Small intestine (tissue), 7 donors: ENCODE measurements at regions not wholly inside any gene's neighbourhood (a gene's known extent, or its start where the extent isn't known, plus 50 kb on each side); places are given as distances from the start of the nearest gene placed in this dataset.

Experiments used
- DNase-seq, 2 donors: peaks; one replicate each; pipeline versions ENCODE4 v3.0.0 to v3.0.0-alpha.2; 2013
- FAIRE-seq: peaks from 2 replicates; lab custom pipeline; 2012; peaks lifted over from hg19 to GRCh38; lab: Jason Lieb, UNC
- H3K27ac ChIP-seq, 3 donors: one replicate each; pipeline ENCODE4 v1.5.1; 2013; ENCODE audit warnings: low read length in 2 of 3, mild to moderate bottlenecking in 2 of 3, control low read depth in 1 of 3, inconsistent platforms in 1 of 3, low read depth in 1 of 3, moderate library complexity in 1 of 3
- H3K27me3 ChIP-seq, 3 donors: one replicate each; pipeline ENCODE4 v1.6.1; 2013; ENCODE audit warnings: low read length in 3 of 3, inconsistent platforms in 1 of 3; ENCODE audit not compliant: control insufficient read depth in 3 of 3, insufficient read depth in 3 of 3
- H3K36me3 ChIP-seq, 3 donors: one replicate each; pipeline ENCODE4 v1.6.1; 2013; ENCODE audit warnings: low read length in 3 of 3, inconsistent platforms in 1 of 3, low read depth in 1 of 3, mild to moderate bottlenecking in 1 of 3, moderate library complexity in 1 of 3; ENCODE audit not compliant: control insufficient read depth in 3 of 3, insufficient read depth in 2 of 3
- H3K4me1 ChIP-seq, 3 donors: one replicate each; pipeline ENCODE4 v1.6.1; 2013; ENCODE audit warnings: low read length in 2 of 3, inconsistent platforms in 1 of 3, low read depth in 1 of 3, mild to moderate bottlenecking in 1 of 3, moderate library complexity in 1 of 3; ENCODE audit not compliant: control insufficient read depth in 3 of 3, insufficient read depth in 2 of 3
- H3K4me3 ChIP-seq, 3 donors: one replicate each; pipeline ENCODE4 v1.5.1; 2013; ENCODE audit warnings: low read length in 3 of 3, control low read depth in 1 of 3, inconsistent platforms in 1 of 3, low read depth in 1 of 3, mild to moderate bottlenecking in 1 of 3, moderate library complexity in 1 of 3
- H3K9me3 ChIP-seq, 2 donors: one replicate each; pipeline ENCODE4 v1.6.1; 2013; ENCODE audit warnings: low read depth in 1 of 2, low read length in 1 of 2; ENCODE audit not compliant: control insufficient read depth in 2 of 2, insufficient read depth in 1 of 2
- WGBS, 3 donors: extraction: QIAGEN DNeasy Blood & Tissue Kit; methylation state at CpG; one replicate each; pipeline ENCODE4 v1.1.7; 2013; 5-methylcytosine and 5-hydroxymethylcytosine counted together
- donor health status: healthy with polysubstance abuse.
- donor health status: control.
- donor health status: control.
- donor health status: Bipolar disorder and iron deficiency.
- donor health status: healthy.

DNA sequence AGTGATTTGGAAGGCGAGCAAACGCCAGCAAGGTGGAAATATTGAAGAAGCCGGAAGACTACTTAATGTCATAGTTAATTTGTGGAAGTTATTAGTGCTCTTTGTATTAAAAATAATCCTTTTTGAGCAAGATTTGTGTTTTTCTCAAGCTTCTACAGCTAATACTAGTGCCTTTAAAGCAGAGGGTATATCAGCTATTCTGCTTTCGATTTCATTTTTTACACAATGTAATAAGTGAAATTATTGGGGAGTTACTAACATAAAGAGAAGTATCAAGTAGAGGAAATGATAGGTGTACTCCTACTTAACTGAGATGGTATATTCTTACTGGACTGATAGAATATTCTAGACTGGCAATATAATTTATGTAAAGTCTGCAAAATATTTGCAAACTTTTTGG lies 392.4 kb upstream of the DCN start:
- WGBS, 3 donors = 56 to 87% (median 68%) methylated on average over 4 of the region's 4 CpGs
- Histone ChIP-seq H3K27ac (peak overlapping the region in 1 of 3 donors; percentile 20), H3K9me3 (no peaks in the 10 kb centered on the region), H3K27me3 (no peaks in the 10 kb centered on the region), H3K4me1 (no peaks in the 10 kb centered on the region), H3K4me3 (no peak overlapping the region), H3K36me3 (no peaks in the 10 kb centered on the region)
- FAIRE-seq (no peak), DNase-seq (no peak)

DNA sequence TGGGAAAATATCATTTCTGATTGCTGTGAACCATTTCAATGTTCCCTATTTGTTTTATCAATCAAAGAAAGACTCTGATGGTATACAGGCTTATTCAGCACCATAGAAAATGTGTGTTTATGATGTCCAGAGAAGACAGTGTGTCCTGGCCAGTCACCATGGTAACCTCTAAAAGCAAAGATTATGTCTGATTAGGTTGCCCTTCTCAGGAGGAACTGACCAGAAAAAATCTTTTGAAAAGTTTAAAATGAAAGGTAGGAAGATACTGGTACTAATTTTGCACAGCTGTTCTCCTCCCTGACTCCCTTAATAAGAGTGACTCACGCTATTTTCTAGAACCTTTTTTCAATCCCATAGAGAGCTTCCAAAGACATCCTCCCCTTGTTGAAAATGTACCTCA lies 391.8 kb upstream of the DCN start:
- Histone ChIP-seq H3K27ac (no peak overlapping the region), H3K36me3 (no peaks in the 10 kb centered on the region), H3K27me3 (no peaks in the 10 kb centered on the region), H3K9me3 (no peaks in the 10 kb centered on the region), H3K4me1 (no peaks in the 10 kb centered on the region), H3K4me3 (no peak overlapping the region)
- DNase-seq (peak in 1 of 2 donors; percentile 5), FAIRE-seq (no peak)
- 58 to 73% (median 60%) methylated on average over 1 of the region's 1 CpG for WGBS, 3 donors

DNA sequence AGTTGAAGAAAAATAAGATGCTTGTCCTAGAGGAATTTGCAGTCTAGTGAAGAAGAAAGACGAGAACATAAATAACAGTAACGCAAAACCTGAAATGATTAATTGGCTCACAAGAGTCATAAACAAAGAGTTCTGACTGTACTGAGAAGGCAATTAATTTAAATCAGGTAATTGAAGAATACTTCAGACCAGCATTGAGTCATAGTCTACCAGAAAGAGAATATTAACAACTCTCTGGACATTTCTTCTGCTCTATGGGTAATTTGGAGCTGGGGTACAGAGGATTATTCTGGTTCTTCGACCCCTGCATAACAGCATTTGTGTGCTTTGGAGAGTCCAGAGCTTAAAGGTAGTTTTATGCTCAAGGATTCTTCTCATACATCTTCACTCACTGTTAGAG lies 390.3 kb upstream of the DCN start:
- no peaks in the 10 kb centered on the region for H3K4me1 ChIP-seq
- 86 to 93% (median 93%) methylated on average over 3 of the region's 3 CpGs for WGBS, 3 donors
- no peaks in the 10 kb centered on the region for H3K27me3 ChIP-seq
- H3K9me3 ChIP-seq = no peaks in the 10 kb centered on the region
- DNase-seq = no peak
- H3K27ac ChIP-seq = no peak overlapping the region
- no peaks in the 10 kb centered on the region for H3K36me3 ChIP-seq
- no peak overlapping the region for H3K4me3 ChIP-seq
- no peak for FAIRE-seq

DNA sequence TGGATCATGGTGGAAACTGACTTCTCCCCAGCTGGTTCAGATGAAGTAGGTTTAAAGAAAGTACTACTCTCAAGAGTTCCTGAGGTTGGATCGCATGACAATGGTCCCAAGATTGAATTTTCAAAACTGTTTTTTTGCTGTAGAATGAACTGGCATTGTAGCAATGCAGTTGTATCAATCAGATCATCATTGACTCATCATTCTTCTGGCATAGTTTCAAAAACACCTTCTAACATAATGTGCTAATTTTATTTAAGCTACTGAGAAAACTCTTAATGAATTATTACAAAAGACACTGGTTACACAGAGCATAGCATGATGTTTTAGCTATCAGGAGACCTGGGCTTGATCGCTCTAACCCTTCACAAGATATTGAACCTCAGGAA lies 384.5 kb upstream of the DCN start:
- WGBS, 3 donors = 92 to 98% (median 97%) methylated on average over 2 of the region's 2 CpGs
- Histone ChIP-seq H3K36me3 (no peaks in the 10 kb centered on the region), H3K9me3 (no peaks in the 10 kb centered on the region), H3K4me3 (no peak overlapping the region), H3K27ac (no peak overlapping the region), H3K4me1 (no peaks in the 10 kb centered on the region), H3K27me3 (no peaks in the 10 kb centered on the region)
- FAIRE-seq = no peak
- DNase-seq = no peak

DNA sequence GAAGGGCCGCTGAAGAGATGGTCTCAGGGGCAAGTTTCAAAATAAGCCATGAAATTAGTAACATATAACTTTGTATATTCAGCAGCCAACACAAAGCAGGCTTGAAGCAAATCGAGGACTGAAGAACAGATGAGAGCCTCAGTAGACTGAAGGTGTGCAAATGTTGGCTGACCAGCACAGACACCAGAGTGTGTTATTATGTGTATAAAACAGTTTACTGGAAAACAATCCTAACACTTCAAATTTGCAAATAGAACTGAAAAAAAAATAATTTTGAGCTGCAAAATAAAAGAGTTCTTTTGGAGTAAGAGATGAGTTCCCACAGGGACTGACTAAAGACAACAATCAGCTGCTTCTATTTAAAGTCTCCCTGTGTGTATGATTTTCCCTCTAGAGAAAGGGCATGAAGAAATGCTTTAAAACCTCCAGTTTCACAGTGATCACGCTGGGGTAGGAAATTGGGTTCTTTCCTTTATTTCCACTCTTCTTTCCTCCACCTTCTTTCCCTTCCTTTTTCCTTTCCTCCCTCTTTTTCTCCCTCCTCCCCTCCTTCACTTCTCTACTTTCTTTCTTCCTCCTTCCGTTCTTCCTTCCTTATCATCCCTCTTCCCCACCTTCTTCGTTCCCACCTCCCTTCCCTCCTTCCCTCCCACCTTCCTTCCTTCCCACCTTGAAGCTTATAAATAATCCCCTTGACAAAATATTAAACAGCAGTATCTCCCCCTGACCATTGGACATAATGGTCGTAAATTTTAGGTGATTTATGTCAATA lies 383.9 kb upstream of the DCN start:
- no peaks in the 10 kb centered on the region for H3K9me3 ChIP-seq
- H3K36me3 ChIP-seq = no peaks in the 10 kb centered on the region
- FAIRE-seq (no peak), DNase-seq (no peak)
- H3K4me1 ChIP-seq = no peaks in the 10 kb centered on the region
- no peaks in the 10 kb centered on the region for H3K27me3 ChIP-seq
- H3K27ac ChIP-seq = no peak overlapping the region
- WGBS, 3 donors = 71 to 88% (median 71%) methylated on average over 6 of the region's 6 CpGs
- no peak overlapping the region for H3K4me3 ChIP-seq

DNA sequence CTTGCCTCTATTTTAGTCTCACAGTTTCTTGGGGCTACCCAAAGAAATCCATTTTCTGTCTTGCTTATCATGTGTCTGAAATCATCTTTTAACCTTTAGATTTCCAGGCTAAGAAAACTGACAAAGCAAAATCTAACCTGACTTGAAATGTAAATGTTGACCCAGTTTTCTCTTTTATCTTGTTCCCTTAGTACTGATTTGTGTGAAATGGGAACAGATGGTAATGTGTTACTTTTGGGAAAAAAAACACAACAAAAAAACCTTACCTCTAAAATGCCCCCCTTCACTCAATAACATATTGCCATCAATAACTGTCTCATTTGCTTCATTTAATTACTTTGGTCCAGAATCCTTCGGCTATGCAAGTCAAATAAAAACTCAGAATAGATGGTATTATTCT lies 383.2 kb upstream of the DCN start:
- no peak overlapping the region for H3K4me3 ChIP-seq
- no peaks in the 10 kb centered on the region for H3K9me3 ChIP-seq
- no peak overlapping the region for H3K27ac ChIP-seq
- no peaks in the 10 kb centered on the region for H3K36me3 ChIP-seq
- DNase-seq (no peak), FAIRE-seq (no peak)
- H3K27me3 ChIP-seq = no peaks in the 10 kb centered on the region
- WGBS, 3 donors = 69 to 84% (median 81%) methylated on average over 1 of the region's 1 CpG
- H3K4me1 ChIP-seq = no peaks in the 10 kb centered on the region

DNA sequence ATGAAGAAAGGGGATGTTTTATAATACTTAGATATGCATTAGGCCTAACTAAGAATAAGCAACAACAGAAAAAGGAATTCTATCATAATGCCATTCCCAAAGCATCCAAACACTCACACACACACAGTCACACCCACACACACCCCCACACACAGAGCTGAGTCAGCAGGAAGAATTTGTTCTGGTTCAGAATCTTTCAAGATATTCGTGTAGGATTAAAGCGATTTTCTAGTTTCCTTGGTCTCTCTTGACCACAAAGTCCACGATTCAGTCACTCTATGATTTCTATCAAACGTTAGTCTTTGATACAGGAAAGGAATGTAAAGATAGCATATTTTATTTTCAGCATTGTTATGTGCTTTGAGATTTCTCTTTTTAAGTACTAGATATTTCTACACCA lies 382.6 kb upstream of the DCN start:
- DNase-seq (no peak), FAIRE-seq (no peak)
- H3K4me3 ChIP-seq = no peak overlapping the region
- no peaks in the 10 kb centered on the region for H3K27me3 ChIP-seq
- WGBS, 3 donors = 57 to 67% (median 66%) methylated on average over 4 of the region's 4 CpGs
- H3K27ac ChIP-seq = no peak overlapping the region
- H3K36me3 ChIP-seq = no peaks in the 10 kb centered on the region
- no peaks in the 10 kb centered on the region for H3K4me1 ChIP-seq
- H3K9me3 ChIP-seq = no peaks in the 10 kb centered on the region

DNA sequence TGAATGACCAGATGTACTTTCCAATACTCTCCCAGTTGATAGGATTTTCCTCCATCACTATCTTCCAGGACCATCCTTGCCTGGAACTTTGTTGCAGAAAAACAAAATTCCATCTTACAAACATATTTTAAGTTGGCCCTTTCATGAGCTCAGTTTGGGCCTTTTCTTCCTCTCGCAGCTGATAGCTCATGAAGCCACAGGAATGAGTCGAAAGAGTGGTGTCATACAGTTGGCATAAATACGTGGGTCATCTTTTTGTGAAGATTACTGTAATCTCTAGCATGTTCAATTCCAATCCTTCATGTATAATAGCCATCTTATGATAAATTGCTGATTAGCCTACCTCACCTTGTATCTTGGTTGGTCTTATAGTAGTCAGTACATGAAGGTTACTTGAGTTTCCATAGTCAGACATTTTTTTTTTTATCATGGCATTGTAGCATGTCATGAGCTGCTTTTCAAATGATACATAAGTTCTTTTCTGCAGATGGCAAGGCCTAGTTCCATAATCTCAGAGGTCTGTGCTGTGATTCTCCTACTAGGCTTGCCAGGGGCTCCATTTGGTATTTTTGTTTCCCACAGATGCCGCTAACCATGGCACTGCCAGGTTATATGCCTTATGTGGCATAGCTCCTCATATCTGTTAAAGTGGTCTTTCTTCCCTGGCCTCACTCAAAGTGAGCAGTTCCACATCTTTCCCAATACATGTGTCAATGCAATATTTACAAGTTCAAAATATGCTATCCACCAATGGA lies 380.6 kb upstream of the DCN start:
- DNase-seq (no peak), FAIRE-seq (no peak)
- no peaks in the 10 kb centered on the region for H3K36me3 ChIP-seq
- H3K27me3 ChIP-seq = no peaks in the 10 kb centered on the region
- H3K9me3 ChIP-seq = no peaks in the 10 kb centered on the region
- H3K4me3 ChIP-seq = no peak overlapping the region
- H3K27ac ChIP-seq = no peak overlapping the region
- 94 to 96% (median 94%) methylated on average over 4 of the region's 4 CpGs for WGBS, 3 donors
- no peaks in the 10 kb centered on the region for H3K4me1 ChIP-seq
